ENCODE measurements at regions not wholly inside any gene's neighbourhood (a gene's known extent, or its start where the extent isn't known, plus 50 kb on each side); places are given as distances from the start of the nearest gene placed in this dataset.

- no peaks in the 10 kb centered on the region for H3K9me3 ChIP-seq (ENCODE audit: control insufficient read depth, low read length)
- 98 to 100% methylated on average over 1 of the region's 1 CpG for WGBS, 2 experiments (ENCODE audit: insufficient coverage in 1 of 2, insufficient read length in 1 of 2)
- H3K36me3 ChIP-seq (ENCODE audit: control insufficient read depth, insufficient read depth, low read length) = no peaks in the 10 kb centered on the region
- H3K27me3 ChIP-seq (ENCODE audit: control insufficient read depth, insufficient read depth, low read length, poor library complexity, severe bottlenecking) = no peaks in the 10 kb centered on the region
- H3K36me3 Mint-ChIP-seq (ENCODE audit: low read depth) = no peaks in the 10 kb centered on the region
- no peak overlapping the region for H3K4me3 Mint-ChIP-seq
- H3K27me3 Mint-ChIP-seq (ENCODE audit: insufficient read depth) = no peaks in the 10 kb centered on the region
- no peak overlapping the region for H3K9ac ChIP-seq (ENCODE audit: extremely low read depth, low read length, poor library complexity, severe bottlenecking)
- no peaks in the 10 kb centered on the region for H3K4me1 Mint-ChIP-seq
- no peaks in the 10 kb centered on the region for H3K4me1 ChIP-seq (ENCODE audit: control insufficient read depth, insufficient read depth, low read length)
- no peak for DNase-seq
- H3K9me3 Mint-ChIP-seq = no peaks in the 10 kb centered on the region
- H3K4me3 ChIP-seq (ENCODE audit: low read length) = no peak overlapping the region
- TF ChIP-seq CTCF (conservative IDR thresholded peaks at IDR 0.05) = no peak
- H3K27ac Mint-ChIP-seq = no peak overlapping the region
- no peak overlapping the region for H3K27ac ChIP-seq (ENCODE audit: low read depth, low read length)
These were observed 109.1 kb upstream of the ZNF438 start for GRCh38 chr10:31140716-31141115.

DNA sequence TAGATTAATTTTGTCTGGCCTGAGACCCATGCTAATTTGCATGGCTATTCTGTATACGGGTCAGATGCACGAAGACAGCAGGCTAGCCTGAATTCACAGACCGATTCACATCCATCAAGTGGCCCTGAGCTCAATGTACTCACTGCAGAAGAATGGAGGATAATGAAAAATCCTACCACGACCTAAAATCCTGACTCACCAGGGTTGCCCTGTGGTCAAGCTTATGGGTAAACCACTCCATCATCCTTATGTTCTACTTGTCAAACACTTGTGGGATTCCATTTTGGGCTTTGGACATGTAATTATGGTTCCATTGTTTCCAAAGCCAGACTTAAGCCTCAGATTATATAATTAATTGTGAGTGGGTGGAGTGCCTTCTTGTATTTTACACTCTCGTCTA is 110.4 kb upstream of the ZNF438 start:
- 70 to 89% methylated on average over 4 to 5 of the region's 5 CpGs for WGBS, 2 experiments (ENCODE audit: insufficient coverage in 1 of 2, insufficient read length in 1 of 2)
- TF ChIP-seq CTCF (conservative IDR thresholded peaks at IDR 0.05) = no peak
- Mint-ChIP-seq H3K36me3 (ENCODE audit: low read depth) (no peaks in the 10 kb centered on the region), H3K9me3 (no peaks in the 10 kb centered on the region), H3K27me3 (ENCODE audit: insufficient read depth) (no peaks in the 10 kb centered on the region), H3K27ac (no peak overlapping the region), H3K4me3 (no peak overlapping the region), H3K4me1 (no peaks in the 10 kb centered on the region)
- Histone ChIP-seq H3K4me1 (ENCODE audit: control insufficient read depth, insufficient read depth, low read length) (no peaks in the 10 kb centered on the region), H3K9ac (ENCODE audit: extremely low read depth, low read length, poor library complexity, severe bottlenecking) (no peak overlapping the region), H3K4me3 (ENCODE audit: low read length) (no peak overlapping the region), H3K9me3 (ENCODE audit: control insufficient read depth, low read length) (no peaks in the 10 kb centered on the region), H3K36me3 (ENCODE audit: control insufficient read depth, insufficient read depth, low read length) (no peaks in the 10 kb centered on the region), H3K27ac (ENCODE audit: low read depth, low read length) (peak overlapping the region; percentile 77), H3K27me3 (ENCODE audit: control insufficient read depth, insufficient read depth, low read length, poor library complexity, severe bottlenecking) (no peaks in the 10 kb centered on the region)
- no peak for DNase-seq

DNA sequence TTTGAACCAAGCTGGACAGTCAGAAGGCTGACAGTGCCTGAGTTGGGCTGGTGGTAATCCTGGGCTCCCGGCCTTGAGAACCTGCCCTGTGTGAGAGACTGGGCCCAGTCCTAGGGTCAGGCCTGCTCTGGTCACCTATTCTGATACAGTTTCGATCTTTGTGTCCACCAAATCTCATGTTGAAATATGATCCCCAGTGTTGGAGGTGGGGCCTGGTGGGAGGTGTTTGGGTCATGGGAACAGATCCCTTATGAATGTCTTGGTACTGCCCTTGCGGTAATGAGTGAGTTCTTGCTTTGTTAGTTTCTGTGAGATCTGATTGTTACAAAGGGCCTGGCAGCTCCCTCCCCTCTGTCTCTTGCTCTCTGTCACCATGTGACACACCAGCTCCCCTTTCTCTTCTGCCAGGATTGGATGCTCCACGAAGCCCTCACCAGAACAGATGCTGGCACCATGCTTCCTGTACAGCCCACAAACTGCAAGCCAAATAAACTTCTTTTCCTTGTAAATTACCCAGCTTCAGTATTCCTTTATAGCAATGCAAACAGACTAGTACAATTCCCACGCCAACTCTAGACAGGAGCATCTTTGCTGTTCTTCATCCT is 111.8 kb upstream of the ZNF438 start:
- Mint-ChIP-seq H3K27ac (no peak overlapping the region), H3K36me3 (ENCODE audit: low read depth) (no peaks in the 10 kb centered on the region), H3K4me3 (no peak overlapping the region), H3K27me3 (ENCODE audit: insufficient read depth) (no peaks in the 10 kb centered on the region), H3K9me3 (no peaks in the 10 kb centered on the region), H3K4me1 (no peaks in the 10 kb centered on the region)
- Histone ChIP-seq H3K36me3 (ENCODE audit: control insufficient read depth, insufficient read depth, low read length) (no peaks in the 10 kb centered on the region), H3K9me3 (ENCODE audit: control insufficient read depth, low read length) (no peaks in the 10 kb centered on the region), H3K4me1 (ENCODE audit: control insufficient read depth, insufficient read depth, low read length) (no peaks in the 10 kb centered on the region), H3K27ac (ENCODE audit: low read depth, low read length) (peak overlapping the region; percentile 72), H3K4me3 (ENCODE audit: low read length) (no peak overlapping the region), H3K9ac (ENCODE audit: extremely low read depth, low read length, poor library complexity, severe bottlenecking) (no peak overlapping the region), H3K27me3 (ENCODE audit: control insufficient read depth, insufficient read depth, low read length, poor library complexity, severe bottlenecking) (no peaks in the 10 kb centered on the region)
- DNase-seq = no peak
- no peak for TF ChIP-seq CTCF (conservative IDR thresholded peaks at IDR 0.05)
- 85 to 88% methylated on average over 4 to 5 of the region's 5 CpGs for WGBS, 2 experiments (ENCODE audit: insufficient coverage in 1 of 2, insufficient read length in 1 of 2)
